ENCODE measurements at regions not wholly inside any gene's neighbourhood (a gene's known extent, or its start where the extent isn't known, plus 50 kb on each side); places are given as distances from the start of the nearest gene placed in this dataset.

- ATAC-seq (no peak), DNase-seq (ENCODE audit: low read depth, low spot score) (no peak), FAIRE-seq (no peak)
- no TSS peak for BruUV-seq (replicated peaks)
- H3K27ac ChIP-seq (ENCODE audit: control insufficient read depth, insufficient read depth): no peak overlapping the region
- no peaks in the 10 kb centered on the region for H3K4me1 ChIP-seq (ENCODE audit: control insufficient read depth, insufficient read depth, low read length)
- CTCF ChIA-PET: no interaction called here
- intact Hi-C loops (cut with micrococcal nuclease; ENCODE audit: unreplicated experiment) (loop anchor here (10.0 kb wide), 1 partner anchor 55 kb away; no protein-coding TSS in a partner anchor), in situ Hi-C loops (cut with MboI) (no loop called here)
- H3K9me3 ChIP-seq (replicated peaks; ENCODE audit: control insufficient read depth, insufficient read depth, low read length): no peaks in the 10 kb centered on the region
- SMC1A ChIA-PET (ENCODE audit: uncharacterized antibody, unreplicated experiment): no interaction called here
- no peak overlapping the region for H3K4me2 ChIP-seq (ENCODE audit: control insufficient read depth, insufficient read depth)
- POLR2A ChIA-PET: no interaction called here
- no peak for TF ChIP-seq ATF7 (IDR thresholded peaks at IDR 0.05; ENCODE audit: low read depth)
- no peak for TF ChIP-seq ZNF622 (IDR thresholded peaks at IDR 0.05)
- TF ChIP-seq TCF3 (IDR thresholded peaks at IDR 0.05; ENCODE audit: borderline replicate concordance, insufficient read depth, low read depth, low read length): no peak
- no peak for TF ChIP-seq STAT3 (IDR thresholded peaks at IDR 0.05; ENCODE audit: low read depth, low read length)
- TF ChIP-seq RCOR1 (conservative IDR thresholded peaks at IDR 0.05; ENCODE audit: low read depth, low read length): no peak
- TF ChIP-seq ZBTB11 (CRISPR knock-in tag; IDR thresholded peaks at IDR 0.05): no peak
- H3K36me3 ChIP-seq (ENCODE audit: control insufficient read depth in 2 of 2, insufficient read depth in 2 of 2, low read length in 1 of 2): no peaks in the 10 kb centered on the region
- no peaks in the 10 kb centered on the region for H3K79me2 ChIP-seq (ENCODE audit: control insufficient read depth, insufficient read depth, low read length)
- WGBS (ENCODE audit: insufficient coverage, insufficient replicate concordance, low lambda C conversion rate, missing lambda C conversion rate): 27% methylated on average over 4 of the region's 4 CpGs
- H2AFZ ChIP-seq (ENCODE audit: control insufficient read depth, low read depth, low read length): no peak overlapping the region
- no peaks in the 10 kb centered on the region for H4K20me1 ChIP-seq (ENCODE audit: control insufficient read depth, insufficient read depth)
- no peak overlapping the region for H3K4me3 ChIP-seq
- H3K9ac ChIP-seq (ENCODE audit: control insufficient read depth, insufficient read depth, low read length): no peak overlapping the region
- H3K27me3 ChIP-seq (replicated peaks in 1 of 2; ENCODE audit: control insufficient read depth in 2 of 2, insufficient read depth in 2 of 2, low read length in 1 of 2): peaks cover 2 to 6% of the 10 kb centered on the region in 2 experiments; a peak in 3 of 4 replicates
- RAD21 ChIA-PET (ENCODE audit: unreplicated experiment): no interaction called here
Observed at GRCh38 chr11:119859684-119860083, 130.7 kb upstream of the NECTIN1 start.
